OCI-LY3 (cell line): ENCODE measurements at regions not wholly inside any gene's neighbourhood (a gene's known extent, or its start where the extent isn't known, plus 50 kb on each side); places are given as distances from the start of the nearest gene placed in this dataset.

Experiments
- EZH2phosphoT487 ChIP-seq: fragments of 200-600 bp; shearing (Covaris generic); IDR thresholded peaks from 2 replicates; pipeline ENCODE4 v1.6.1; 2018; ENCODE audit warnings: antibody characterized with exemption, mixed run types, low read depth
- TF ChIP-seq, protein P1 (sequence below): fragments of 200-600, 300-600 bp; sonication (generic); IDR thresholded peaks from 2 replicates; pipeline ENCODE4 v1.5.1; 2014; ENCODE audit warnings: antibody characterized with exemption, low read length, low read depth

DNA sequence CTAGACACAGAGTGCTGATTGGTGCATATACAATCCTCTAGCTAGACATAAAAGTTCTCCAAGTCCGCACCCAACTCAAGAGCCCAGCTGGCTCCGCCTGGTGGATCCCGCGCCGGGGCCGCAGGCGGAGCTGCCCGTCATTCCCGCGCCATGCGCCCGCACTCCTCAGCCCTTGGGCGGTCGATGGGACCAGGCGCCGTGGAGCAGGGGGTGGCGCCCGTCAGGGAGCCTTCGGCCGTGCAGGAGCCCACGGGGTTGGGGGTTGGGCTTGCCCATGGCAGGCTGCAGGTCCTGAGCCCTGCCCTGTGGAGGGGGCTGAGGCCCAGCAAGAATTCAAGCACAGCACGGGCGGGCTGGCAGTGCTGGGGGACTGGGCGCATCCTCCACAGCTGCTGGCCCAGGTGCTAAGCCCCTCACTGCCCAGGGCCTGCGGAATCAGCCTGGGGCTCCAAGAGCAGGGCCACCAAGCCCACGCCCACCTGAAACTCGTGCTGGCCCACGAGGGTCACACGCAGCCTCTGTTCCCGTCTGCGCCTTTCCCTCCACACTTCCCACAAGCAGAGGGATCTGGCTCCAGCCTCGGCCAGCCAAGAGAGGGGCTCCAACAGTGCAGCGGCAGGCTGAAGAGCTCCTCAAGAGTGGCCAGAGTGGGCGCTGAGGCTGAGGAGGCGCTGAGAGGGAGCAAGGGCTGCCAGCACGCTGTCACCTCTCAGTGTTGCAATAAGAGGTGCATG, 604.2 kb upstream of the POM121L12 start:
- TF ChIP-seq, protein P1, sequence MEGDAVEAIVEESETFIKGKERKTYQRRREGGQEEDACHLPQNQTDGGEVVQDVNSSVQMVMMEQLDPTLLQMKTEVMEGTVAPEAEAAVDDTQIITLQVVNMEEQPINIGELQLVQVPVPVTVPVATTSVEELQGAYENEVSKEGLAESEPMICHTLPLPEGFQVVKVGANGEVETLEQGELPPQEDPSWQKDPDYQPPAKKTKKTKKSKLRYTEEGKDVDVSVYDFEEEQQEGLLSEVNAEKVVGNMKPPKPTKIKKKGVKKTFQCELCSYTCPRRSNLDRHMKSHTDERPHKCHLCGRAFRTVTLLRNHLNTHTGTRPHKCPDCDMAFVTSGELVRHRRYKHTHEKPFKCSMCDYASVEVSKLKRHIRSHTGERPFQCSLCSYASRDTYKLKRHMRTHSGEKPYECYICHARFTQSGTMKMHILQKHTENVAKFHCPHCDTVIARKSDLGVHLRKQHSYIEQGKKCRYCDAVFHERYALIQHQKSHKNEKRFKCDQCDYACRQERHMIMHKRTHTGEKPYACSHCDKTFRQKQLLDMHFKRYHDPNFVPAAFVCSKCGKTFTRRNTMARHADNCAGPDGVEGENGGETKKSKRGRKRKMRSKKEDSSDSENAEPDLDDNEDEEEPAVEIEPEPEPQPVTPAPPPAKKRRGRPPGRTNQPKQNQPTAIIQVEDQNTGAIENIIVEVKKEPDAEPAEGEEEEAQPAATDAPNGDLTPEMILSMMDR, result no peak
- TF ChIP-seq EZH2phosphoT487, result no peak
